ENCODE measurements at regions not wholly inside any gene's neighbourhood (a gene's known extent, or its start where the extent isn't known, plus 50 kb on each side); places are given as distances from the start of the nearest gene placed in this dataset.

DNA sequence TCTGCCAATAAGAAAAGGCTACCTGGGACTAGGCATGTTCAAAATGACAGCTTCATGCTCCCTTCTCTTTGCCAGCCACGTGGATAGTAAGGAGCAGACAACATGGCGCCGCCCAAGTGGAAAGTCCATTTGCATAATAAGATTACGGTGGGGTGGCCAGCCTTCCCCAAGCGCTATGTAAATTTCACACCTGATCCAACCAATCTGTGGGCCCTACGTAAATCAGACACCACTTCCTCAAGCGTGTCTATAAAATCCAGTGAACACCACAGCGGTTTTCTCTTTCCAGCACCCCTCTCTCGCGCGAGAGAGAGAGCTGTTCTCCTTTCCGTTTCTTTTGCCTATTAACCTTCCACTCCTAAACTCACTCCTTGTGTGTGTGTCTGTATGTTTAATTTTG is 140.3 kb upstream of the ERCC4 start (continued):
- TF ChIP-seq, protein P1, sequence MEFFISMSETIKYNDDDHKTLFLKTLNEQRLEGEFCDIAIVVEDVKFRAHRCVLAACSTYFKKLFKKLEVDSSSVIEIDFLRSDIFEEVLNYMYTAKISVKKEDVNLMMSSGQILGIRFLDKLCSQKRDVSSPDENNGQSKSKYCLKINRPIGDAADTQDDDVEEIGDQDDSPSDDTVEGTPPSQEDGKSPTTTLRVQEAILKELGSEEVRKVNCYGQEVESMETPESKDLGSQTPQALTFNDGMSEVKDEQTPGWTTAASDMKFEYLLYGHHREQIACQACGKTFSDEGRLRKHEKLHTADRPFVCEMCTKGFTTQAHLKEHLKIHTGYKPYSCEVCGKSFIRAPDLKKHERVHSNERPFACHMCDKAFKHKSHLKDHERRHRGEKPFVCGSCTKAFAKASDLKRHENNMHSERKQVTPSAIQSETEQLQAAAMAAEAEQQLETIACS (CRISPR knock-in tag; IDR thresholded peaks at IDR 0.05): no peak
- TF ChIP-seq NCOR1 (IDR thresholded peaks at IDR 0.05; ENCODE audit: borderline replicate concordance, low read length) (no peak), ZNF124 (CRISPR knock-in tag; IDR thresholded peaks at IDR 0.05) (no peak), MATR3 (CRISPR knock-in tag; IDR thresholded peaks at IDR 0.05) (no peak), IRF2 (CRISPR knock-in tag; IDR thresholded peaks at IDR 0.05) (no peak), ELF4 (CRISPR knock-in tag; IDR thresholded peaks at IDR 0.05; ENCODE audit: borderline replicate concordance) (no peak), ZNF570 (CRISPR knock-in tag; IDR thresholded peaks at IDR 0.05; ENCODE audit: borderline replicate concordance) (no peak)
- TF ChIP-seq, protein P2, sequence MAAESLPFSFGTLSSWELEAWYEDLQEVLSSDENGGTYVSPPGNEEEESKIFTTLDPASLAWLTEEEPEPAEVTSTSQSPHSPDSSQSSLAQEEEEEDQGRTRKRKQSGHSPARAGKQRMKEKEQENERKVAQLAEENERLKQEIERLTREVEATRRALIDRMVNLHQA (CRISPR knock-in tag; IDR thresholded peaks at IDR 0.05): no peak

DNA sequence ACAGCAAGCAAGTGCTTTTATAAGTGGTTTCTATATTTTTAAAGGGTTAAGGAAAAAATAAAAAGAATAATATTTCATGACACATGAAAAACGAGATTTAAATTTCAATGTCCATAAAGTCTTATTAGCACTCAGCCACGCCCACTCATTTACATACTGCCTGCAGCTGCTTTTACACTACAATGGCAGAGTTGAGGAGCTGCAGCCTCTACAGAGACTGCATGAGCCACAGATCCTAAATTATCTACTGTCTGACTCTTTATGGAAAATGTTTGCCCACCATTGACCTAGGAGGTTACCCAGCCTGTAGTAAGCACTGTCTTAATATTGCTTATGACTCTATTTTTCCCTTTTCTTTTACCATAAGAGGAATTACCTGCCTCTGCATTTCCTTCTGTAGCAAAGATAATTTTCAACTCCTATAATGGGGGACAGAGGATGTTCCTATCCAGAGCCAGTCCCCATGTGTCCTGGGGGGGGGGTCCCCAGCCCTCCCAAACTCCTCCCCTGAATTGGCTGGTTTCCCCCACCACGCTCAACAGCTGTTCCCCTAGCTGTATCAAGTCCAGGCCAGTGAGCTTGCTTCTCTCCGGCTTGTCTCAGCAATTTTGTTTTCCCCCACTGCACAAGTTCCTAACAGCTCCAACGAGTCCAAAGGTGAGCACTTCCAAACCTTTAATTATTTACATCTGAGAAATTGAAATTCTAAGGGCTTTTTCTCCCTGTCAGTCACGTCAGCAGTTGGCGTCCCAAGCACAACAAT is 139.4 kb upstream of the ERCC4 start:
- H3K27ac ChIP-seq (ENCODE audit: extremely low read length, insufficient read depth, low read length): no peak overlapping the region
- FAIRE-seq: no peak

More for the DNA sequence above, 139.4 kb upstream of the ERCC4 start:
- Histone ChIP-seq H3K4me3 (replicated peaks in 1 of 3; ENCODE audit: insufficient read depth in 1 of 3, low read depth in 2 of 3, low read length in 3 of 3) (peak overlapping the region in 1 of 3 experiments; percentile 23; a peak in 1 of 6 replicates), H3K9ac (ENCODE audit: insufficient read depth, low read depth, low read length) (no peak overlapping the region), H3K36me3 (replicated peaks in 1 of 2; ENCODE audit: control insufficient read depth in 1 of 2, insufficient read depth in 2 of 2, low read length in 2 of 2) (no peaks in the 10 kb centered on the region), H3K4me1 (ENCODE audit: insufficient read depth, low read length) (peaks cover 13% of the 10 kb centered on the region), H3K27me3 (ENCODE audit: control insufficient read depth in 1 of 2, insufficient read depth in 2 of 2, low read length in 2 of 2) (no peaks in the 10 kb centered on the region; a peak in 1 of 5 replicates), H3K4me2 (ENCODE audit: low read depth, low read length) (peak overlapping the region; percentile 44; the same call in 1 of the 2 replicates), H4K20me1 (ENCODE audit: insufficient read depth, low read length) (no peaks in the 10 kb centered on the region), H3K79me2 (ENCODE audit: insufficient read depth, low read length) (no peaks in the 10 kb centered on the region), H3K9me3 (ENCODE audit: low read length) (peaks cover 9% of the 10 kb centered on the region), H2AFZ (ENCODE audit: low read length) (no peak overlapping the region)
- no TSS peak for BruUV-seq (replicated peaks)
- ATAC-seq: peak; percentile 61
- DNase-seq (ENCODE audit: low spot score): no peak
- POLR2A ChIA-PET: no interaction called here
- 5% methylated on average over 7 of the region's 7 CpGs for WGBS (ENCODE audit: low lambda C conversion rate)
- in situ Hi-C loops (cut with HindIII; ENCODE audit: extremely low pct_ligation_motif_present, low pct_unique_long_range_greater_than_20kb) (no loop called here), intact Hi-C loops (cut with micrococcal nuclease; ENCODE audit: unreplicated experiment) (no loop called here)
- CTCF ChIA-PET (ENCODE audit: low intra/inter-chr PET ratio, low total read pairs): no interaction called here
- 0 out of 2 replicates have a peak, but pooled peaks have one; percentile 31 for TF ChIP-seq ATF1 (CRISPR knock-in tag; IDR thresholded peaks at IDR 0.05)
- TF ChIP-seq, protein P3, sequence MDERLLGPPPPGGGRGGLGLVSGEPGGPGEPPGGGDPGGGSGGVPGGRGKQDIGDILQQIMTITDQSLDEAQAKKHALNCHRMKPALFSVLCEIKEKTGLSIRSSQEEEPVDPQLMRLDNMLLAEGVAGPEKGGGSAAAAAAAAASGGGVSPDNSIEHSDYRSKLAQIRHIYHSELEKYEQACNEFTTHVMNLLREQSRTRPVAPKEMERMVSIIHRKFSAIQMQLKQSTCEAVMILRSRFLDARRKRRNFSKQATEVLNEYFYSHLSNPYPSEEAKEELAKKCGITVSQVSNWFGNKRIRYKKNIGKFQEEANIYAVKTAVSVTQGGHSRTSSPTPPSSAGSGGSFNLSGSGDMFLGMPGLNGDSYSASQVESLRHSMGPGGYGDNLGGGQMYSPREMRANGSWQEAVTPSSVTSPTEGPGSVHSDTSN (CRISPR knock-in tag; IDR thresholded peaks at IDR 0.05): peak; percentile 21; the same call in 1 of the 2 replicates
- no peak for TF ChIP-seq ZNF274 (CRISPR knock-in tag; IDR thresholded peaks at IDR 0.05)
- no peak for TF ChIP-seq TBP (CRISPR knock-in tag; IDR thresholded peaks at IDR 0.05)
- TF ChIP-seq, protein P4, sequence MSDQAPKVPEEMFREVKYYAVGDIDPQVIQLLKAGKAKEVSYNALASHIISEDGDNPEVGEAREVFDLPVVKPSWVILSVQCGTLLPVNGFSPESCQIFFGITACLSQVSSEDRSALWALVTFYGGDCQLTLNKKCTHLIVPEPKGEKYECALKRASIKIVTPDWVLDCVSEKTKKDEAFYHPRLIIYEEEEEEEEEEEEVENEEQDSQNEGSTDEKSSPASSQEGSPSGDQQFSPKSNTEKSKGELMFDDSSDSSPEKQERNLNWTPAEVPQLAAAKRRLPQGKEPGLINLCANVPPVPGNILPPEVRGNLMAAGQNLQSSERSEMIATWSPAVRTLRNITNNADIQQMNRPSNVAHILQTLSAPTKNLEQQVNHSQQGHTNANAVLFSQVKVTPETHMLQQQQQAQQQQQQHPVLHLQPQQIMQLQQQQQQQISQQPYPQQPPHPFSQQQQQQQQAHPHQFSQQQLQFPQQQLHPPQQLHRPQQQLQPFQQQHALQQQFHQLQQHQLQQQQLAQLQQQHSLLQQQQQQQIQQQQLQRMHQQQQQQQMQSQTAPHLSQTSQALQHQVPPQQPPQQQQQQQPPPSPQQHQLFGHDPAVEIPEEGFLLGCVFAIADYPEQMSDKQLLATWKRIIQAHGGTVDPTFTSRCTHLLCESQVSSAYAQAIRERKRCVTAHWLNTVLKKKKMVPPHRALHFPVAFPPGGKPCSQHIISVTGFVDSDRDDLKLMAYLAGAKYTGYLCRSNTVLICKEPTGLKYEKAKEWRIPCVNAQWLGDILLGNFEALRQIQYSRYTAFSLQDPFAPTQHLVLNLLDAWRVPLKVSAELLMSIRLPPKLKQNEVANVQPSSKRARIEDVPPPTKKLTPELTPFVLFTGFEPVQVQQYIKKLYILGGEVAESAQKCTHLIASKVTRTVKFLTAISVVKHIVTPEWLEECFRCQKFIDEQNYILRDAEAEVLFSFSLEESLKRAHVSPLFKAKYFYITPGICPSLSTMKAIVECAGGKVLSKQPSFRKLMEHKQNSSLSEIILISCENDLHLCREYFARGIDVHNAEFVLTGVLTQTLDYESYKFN (CRISPR knock-in tag; conservative IDR thresholded peaks at IDR 0.05): 0 out of 2 replicates have a peak, but pooled peaks have one; percentile 25
- no peak for TF ChIP-seq ZSCAN22 (CRISPR knock-in tag; IDR thresholded peaks at IDR 0.05)
